ENCODE measurements at regions not wholly inside any gene's neighbourhood (a gene's known extent, or its start where the extent isn't known, plus 50 kb on each side); places are given as distances from the start of the nearest gene placed in this dataset.

GRCh38 chr2:14313341-14313740 lies 319.2 kb upstream of the LRATD1 start:
- H3K27me3 ChIP-seq (ENCODE audit: control insufficient read depth in 2 of 2, insufficient read depth in 2 of 2, low read length in 2 of 2): no peaks in the 10 kb centered on the region
- DNase-seq (ENCODE audit: extremely low read depth in 1 of 4, low spot score in 3 of 4): no peak
- no peak overlapping the region for H3K9ac ChIP-seq (ENCODE audit: insufficient read depth in 1 of 2, low read depth in 2 of 2, low read length in 2 of 2)
- no peaks in the 10 kb centered on the region for H3K9me3 ChIP-seq (replicated peaks; ENCODE audit: control insufficient read depth, insufficient read depth, low read depth, low read length)
- no peak for TF ChIP-seq ZBTB17 (CRISPR knock-in tag; IDR thresholded peaks at IDR 0.05)
- no peak for TF ChIP-seq KDM1A (IDR thresholded peaks at IDR 0.05)
- TF ChIP-seq KAT2B (IDR thresholded peaks at IDR 0.05; ENCODE audit: low read depth, low read length): no peak
- TF ChIP-seq ZNF766 (CRISPR knock-in tag; conservative IDR thresholded peaks at IDR 0.05): no peak
- no peak for ATAC-seq
- H2AFZ ChIP-seq (ENCODE audit: low read depth, low read length): no peak overlapping the region
- no peak for FAIRE-seq
- H3K4me2 ChIP-seq (ENCODE audit: insufficient read depth, low read length): no peak overlapping the region
- H3K36me3 ChIP-seq (ENCODE audit: control insufficient read depth, insufficient read depth, low read length): no peaks in the 10 kb centered on the region
- CTCF ChIA-PET (ENCODE audit: low intra/inter-chr PET ratio): no interaction called here
- H3K79me2 ChIP-seq (ENCODE audit: control insufficient read depth, insufficient read depth, low read length): no peaks in the 10 kb centered on the region
- in situ Hi-C loops (cut with MboI) (no loop called here), intact Hi-C loops (cut with micrococcal nuclease) (no loop called here)
- H3K4me1 ChIP-seq (replicated peaks in 1 of 2; ENCODE audit: control insufficient read depth in 2 of 2, insufficient read depth in 2 of 2, low read length in 2 of 2): no peaks in the 10 kb centered on the region
- WGBS (ENCODE audit: insufficient coverage, low coverage, missing lambda C conversion rate): 0% methylated on average over 3 of the region's 3 CpGs
- H4K20me1 ChIP-seq (replicated peaks; ENCODE audit: control insufficient read depth, insufficient read depth, low read length): no peaks in the 10 kb centered on the region
- no peak overlapping the region for H3K4me3 ChIP-seq
- POLR2A ChIA-PET: no interaction called here
- no TSS peak for BruUV-seq (replicated peaks)
- H3K27ac ChIP-seq (ENCODE audit: extremely low read depth, low read depth, low read length): no peak overlapping the region
- no peaks in the 10 kb centered on the region for H3K9me1 ChIP-seq (ENCODE audit: control insufficient read depth, insufficient read depth, low read length)

- ChIA-PET POLR2A (no interaction called here), CTCF (ENCODE audit: low intra/inter-chr PET ratio) (no interaction called here)
- Histone ChIP-seq H3K79me2 (ENCODE audit: control insufficient read depth, insufficient read depth, low read length) (no peaks in the 10 kb centered on the region), H3K9me3 (replicated peaks; ENCODE audit: control insufficient read depth, insufficient read depth, low read depth, low read length) (no peaks in the 10 kb centered on the region), H3K4me3 (no peak overlapping the region), H3K36me3 (ENCODE audit: control insufficient read depth, insufficient read depth, low read length) (no peaks in the 10 kb centered on the region), H3K9me1 (ENCODE audit: control insufficient read depth, insufficient read depth, low read length) (no peaks in the 10 kb centered on the region), H3K27ac (ENCODE audit: extremely low read depth, low read depth, low read length) (no peak overlapping the region), H2AFZ (ENCODE audit: low read depth, low read length) (no peak overlapping the region), H4K20me1 (replicated peaks; ENCODE audit: control insufficient read depth, insufficient read depth, low read length) (no peaks in the 10 kb centered on the region), H3K27me3 (ENCODE audit: control insufficient read depth in 2 of 2, insufficient read depth in 2 of 2, low read length in 2 of 2) (no peaks in the 10 kb centered on the region), H3K9ac (ENCODE audit: insufficient read depth in 1 of 2, low read depth in 2 of 2, low read length in 2 of 2) (no peak overlapping the region), H3K4me2 (ENCODE audit: insufficient read depth, low read length) (no peak overlapping the region), H3K4me1 (replicated peaks in 1 of 2; ENCODE audit: control insufficient read depth in 2 of 2, insufficient read depth in 2 of 2, low read length in 2 of 2) (no peaks in the 10 kb centered on the region)
- WGBS (ENCODE audit: insufficient coverage, low coverage, missing lambda C conversion rate): 0% methylated on average over 1 of the region's 1 CpG
- ATAC-seq (no peak), DNase-seq (ENCODE audit: extremely low read depth in 1 of 4, low spot score in 3 of 4) (no peak), FAIRE-seq (no peak)
- BruUV-seq (replicated peaks): no TSS peak
- in situ Hi-C loops (cut with MboI): no loop called here
- intact Hi-C loops (cut with micrococcal nuclease): no loop called here
- TF ChIP-seq ZNF639 (CRISPR knock-in tag; conservative IDR thresholded peaks at IDR 0.05 in 1 of 2, IDR thresholded peaks at IDR 0.05 in 1 of 2) (no peak), POLR2AphosphoS5 (IDR thresholded peaks at IDR 0.05; ENCODE audit: control insufficient read depth, insufficient read depth, low read depth, low read length) (no peak), ZNF174 (CRISPR knock-in tag; IDR thresholded peaks at IDR 0.05) (no peak), FUS (optimal IDR thresholded peaks at IDR 0.05; ENCODE audit: low read depth, low read length) (no peak), MTA1 (IDR thresholded peaks at IDR 0.05; ENCODE audit: borderline replicate concordance) (no peak), E2F5 (CRISPR knock-in tag; IDR thresholded peaks at IDR 0.05) (no peak), CREB1 (IDR thresholded peaks at IDR 0.05) (no peak), CREB1 (CRISPR knock-in tag; IDR thresholded peaks at IDR 0.05) (no peak), SNAPC5 (CRISPR knock-in tag; IDR thresholded peaks at IDR 0.05) (no peak), ZFP36 (IDR thresholded peaks at IDR 0.05; ENCODE audit: low read depth, low read length, partially characterized antibody) (no peak), ETS2 (tag; IDR thresholded peaks at IDR 0.05; ENCODE audit: borderline replicate concordance, poor library complexity, severe bottlenecking) (no peak), SMAD4 (CRISPR knock-in tag; conservative IDR thresholded peaks at IDR 0.05) (no peak), STAT5B (CRISPR knock-in tag; IDR thresholded peaks at IDR 0.05) (no peak)
Measured at GRCh38 chr2:14316594-14316993, 315.9 kb upstream of the LRATD1 start.
